ENCODE measurements at regions not wholly inside any gene's neighbourhood (a gene's known extent, or its start where the extent isn't known, plus 50 kb on each side); places are given as distances from the start of the nearest gene placed in this dataset.

GRCh38 chr6:88374553-88374952 lies 208.4 kb upstream of the CNR1 start:
- H3K4me3 ChIP-seq (ENCODE audit: low read depth, low read length) = no peak overlapping the region
- DNase-seq (ENCODE audit: low read depth) = no peak
- TF ChIP-seq, protein P1, sequence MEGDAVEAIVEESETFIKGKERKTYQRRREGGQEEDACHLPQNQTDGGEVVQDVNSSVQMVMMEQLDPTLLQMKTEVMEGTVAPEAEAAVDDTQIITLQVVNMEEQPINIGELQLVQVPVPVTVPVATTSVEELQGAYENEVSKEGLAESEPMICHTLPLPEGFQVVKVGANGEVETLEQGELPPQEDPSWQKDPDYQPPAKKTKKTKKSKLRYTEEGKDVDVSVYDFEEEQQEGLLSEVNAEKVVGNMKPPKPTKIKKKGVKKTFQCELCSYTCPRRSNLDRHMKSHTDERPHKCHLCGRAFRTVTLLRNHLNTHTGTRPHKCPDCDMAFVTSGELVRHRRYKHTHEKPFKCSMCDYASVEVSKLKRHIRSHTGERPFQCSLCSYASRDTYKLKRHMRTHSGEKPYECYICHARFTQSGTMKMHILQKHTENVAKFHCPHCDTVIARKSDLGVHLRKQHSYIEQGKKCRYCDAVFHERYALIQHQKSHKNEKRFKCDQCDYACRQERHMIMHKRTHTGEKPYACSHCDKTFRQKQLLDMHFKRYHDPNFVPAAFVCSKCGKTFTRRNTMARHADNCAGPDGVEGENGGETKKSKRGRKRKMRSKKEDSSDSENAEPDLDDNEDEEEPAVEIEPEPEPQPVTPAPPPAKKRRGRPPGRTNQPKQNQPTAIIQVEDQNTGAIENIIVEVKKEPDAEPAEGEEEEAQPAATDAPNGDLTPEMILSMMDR (IDR thresholded peaks at IDR 0.05; ENCODE audit: low read depth, low read length) = no peak

DNA sequence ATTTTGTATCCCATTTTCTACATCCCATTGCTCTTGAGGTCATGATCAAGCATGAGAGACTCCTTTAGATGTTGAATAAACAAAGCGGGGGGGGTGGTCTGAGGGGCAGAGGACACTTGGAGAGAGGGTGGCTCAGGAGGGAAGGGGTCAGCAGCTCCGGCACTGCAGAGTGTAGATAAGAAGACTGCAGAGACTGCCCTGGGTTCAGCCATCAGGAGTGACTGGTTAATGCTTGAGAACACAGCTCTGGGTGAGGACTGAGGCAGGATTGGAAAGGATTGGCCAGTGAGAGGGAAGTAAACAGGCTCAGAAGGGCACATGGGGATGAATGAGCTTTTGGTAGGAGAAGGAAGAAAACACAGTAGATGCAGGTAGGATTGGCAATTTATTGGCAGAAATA lies 205.3 kb upstream of the CNR1 start:
- no peak overlapping the region for H3K4me3 ChIP-seq (ENCODE audit: low read depth, low read length)
- no peak for DNase-seq (ENCODE audit: low read depth)
- TF ChIP-seq POLR2A (IDR thresholded peaks at IDR 0.05; ENCODE audit: extremely low read depth, insufficient read length) = no peak
- no peak for TF ChIP-seq MAX (IDR thresholded peaks at IDR 0.05; ENCODE audit: low read depth, low read length)
- no peak for TF ChIP-seq MYC (IDR thresholded peaks at IDR 0.05; ENCODE audit: low read depth, low read length)
- TF ChIP-seq, protein P1 (IDR thresholded peaks at IDR 0.05; ENCODE audit: low read depth, low read length) = no peak

DNA sequence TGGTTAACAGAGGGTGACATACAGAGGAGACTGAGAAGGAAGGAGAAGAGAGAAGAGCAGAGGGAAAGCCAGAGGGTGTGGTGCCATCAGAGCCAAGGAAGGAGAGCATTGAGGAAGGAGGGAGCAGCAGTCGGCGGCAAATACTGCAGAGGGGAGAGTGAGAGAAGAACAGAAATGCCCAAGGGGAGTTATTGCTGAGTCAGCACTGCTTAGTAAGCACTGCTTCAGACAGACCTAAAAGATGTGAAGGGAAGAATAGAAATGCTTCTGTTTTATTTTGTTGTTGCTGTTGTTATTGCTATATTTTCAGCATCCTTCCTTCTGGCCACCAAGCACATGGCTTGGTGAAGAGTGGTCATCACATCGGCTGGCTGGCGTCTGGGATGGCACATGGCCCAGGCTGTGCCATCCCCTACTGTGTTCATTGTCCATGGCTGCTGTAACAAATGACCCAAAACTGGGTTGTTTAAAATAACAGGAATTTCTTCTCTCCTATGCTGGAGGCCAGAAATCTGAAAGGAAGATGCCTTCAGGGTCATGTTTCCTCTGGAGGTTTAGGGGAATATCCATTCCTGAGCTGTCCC lies 204.1 kb upstream of the CNR1 start:
- no peak for DNase-seq (ENCODE audit: low read depth)
- TF ChIP-seq MAX (IDR thresholded peaks at IDR 0.05; ENCODE audit: low read depth, low read length) = no peak
- no peak for TF ChIP-seq MYC (IDR thresholded peaks at IDR 0.05; ENCODE audit: low read depth, low read length)
- TF ChIP-seq, protein P1 (IDR thresholded peaks at IDR 0.05; ENCODE audit: low read depth, low read length) = no peak
- no peak overlapping the region for H3K4me3 ChIP-seq (ENCODE audit: low read depth, low read length)

DNA sequence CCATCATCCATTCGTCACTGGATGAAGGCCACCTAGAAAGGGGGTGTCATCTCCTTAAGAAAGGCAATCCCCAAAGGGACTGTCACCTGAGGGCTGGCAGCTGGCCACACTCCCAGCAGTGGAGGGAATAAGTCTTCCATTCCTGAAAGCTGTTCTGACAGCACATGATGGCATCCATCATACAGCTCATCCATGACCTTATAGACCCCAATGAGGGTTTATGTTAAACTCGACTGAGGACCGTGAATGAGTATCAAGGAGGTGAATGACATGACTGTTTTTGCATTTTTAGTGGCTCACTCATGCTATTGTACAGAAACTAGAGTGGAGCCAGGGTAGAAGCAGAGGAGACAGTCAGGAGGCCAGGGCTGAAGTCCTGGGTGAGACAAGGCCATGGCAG lies 203.1 kb upstream of the CNR1 start:
- H3K4me3 ChIP-seq (ENCODE audit: low read depth, low read length) = no peak overlapping the region
- TF ChIP-seq, protein P1 (IDR thresholded peaks at IDR 0.05; ENCODE audit: low read depth, low read length) = no peak
- TF ChIP-seq MYC (IDR thresholded peaks at IDR 0.05; ENCODE audit: low read depth, low read length) (no peak), POLR2A (IDR thresholded peaks at IDR 0.05; ENCODE audit: extremely low read depth, insufficient read length) (no peak), MAX (IDR thresholded peaks at IDR 0.05; ENCODE audit: low read depth, low read length) (no peak)
- DNase-seq (ENCODE audit: low read depth) = no peak

GRCh38 chr6:88368071-88368787 lies 202.1 kb upstream of the CNR1 start:
- TF ChIP-seq MYC (IDR thresholded peaks at IDR 0.05; ENCODE audit: low read depth, low read length) (no peak), POLR2A (IDR thresholded peaks at IDR 0.05; ENCODE audit: extremely low read depth, insufficient read length) (no peak), MAX (IDR thresholded peaks at IDR 0.05; ENCODE audit: low read depth, low read length) (no peak)
- TF ChIP-seq, protein P1 (IDR thresholded peaks at IDR 0.05; ENCODE audit: low read depth, low read length) = no peak
- H3K4me3 ChIP-seq (ENCODE audit: low read depth, low read length) = no peak overlapping the region
- no peak for DNase-seq (ENCODE audit: low read depth)
